ENCODE measurements at regions not wholly inside any gene's neighbourhood (a gene's known extent, or its start where the extent isn't known, plus 50 kb on each side); places are given as distances from the start of the nearest gene placed in this dataset.
"Not testable (repeated sequence)": the region's sequence is repeated elsewhere in the genome, so short reads cannot be mapped to it uniquely, and the experiment has no call there.

DNA sequence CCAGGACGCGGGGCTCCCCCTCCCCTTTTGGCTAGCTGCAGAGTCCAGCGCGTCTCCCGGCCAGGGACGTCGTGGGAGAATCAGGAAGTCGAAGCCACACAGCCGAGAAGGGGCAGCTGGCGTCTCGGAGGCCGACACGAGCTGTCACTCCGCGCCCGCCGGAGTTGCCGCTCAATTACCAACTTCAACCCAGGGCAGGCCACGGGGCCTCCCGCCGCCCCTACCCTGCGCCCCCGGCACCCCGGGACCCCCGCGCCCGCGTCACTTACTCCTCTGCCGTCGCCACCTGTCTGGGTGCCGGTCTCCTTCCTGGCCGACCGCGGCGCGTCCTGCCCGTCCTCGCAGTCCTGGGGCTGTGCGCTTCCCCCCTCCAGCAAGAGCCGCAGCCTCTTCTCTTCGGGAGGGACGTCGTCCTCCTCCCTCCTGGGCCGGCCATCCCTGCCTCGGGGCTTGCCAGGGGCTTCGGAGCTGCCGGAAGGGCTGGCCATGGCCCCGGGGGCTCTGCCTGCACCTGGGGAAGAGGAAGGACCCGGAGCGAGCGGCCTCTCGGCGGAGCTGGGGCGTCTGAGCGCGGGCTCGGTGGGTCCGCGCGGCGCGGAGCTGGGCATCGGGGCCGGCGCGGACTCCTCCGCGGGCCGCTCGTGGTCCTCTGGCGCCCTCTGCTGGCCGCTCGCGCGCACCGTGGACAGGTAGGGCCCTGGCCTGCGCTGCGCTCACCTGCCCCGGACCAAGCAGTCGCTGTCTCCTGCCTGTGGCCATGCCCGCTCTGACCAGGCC is 65.6 kb upstream of the CLEC6A start:
- not testable (repeated sequence) for DNase-seq

GRCh38 chr12:8396225-8397071 is 59.3 kb upstream of the CLEC6A start:
- not testable (repeated sequence) for DNase-seq

GRCh38 chr12:8397378-8397777 is 58.4 kb upstream of the CLEC6A start:
- not testable (repeated sequence) for DNase-seq

- not testable (repeated sequence) for DNase-seq
Observed at GRCh38 chr12:8399496-8400034, 56.2 kb upstream of the CLEC6A start.

DNA sequence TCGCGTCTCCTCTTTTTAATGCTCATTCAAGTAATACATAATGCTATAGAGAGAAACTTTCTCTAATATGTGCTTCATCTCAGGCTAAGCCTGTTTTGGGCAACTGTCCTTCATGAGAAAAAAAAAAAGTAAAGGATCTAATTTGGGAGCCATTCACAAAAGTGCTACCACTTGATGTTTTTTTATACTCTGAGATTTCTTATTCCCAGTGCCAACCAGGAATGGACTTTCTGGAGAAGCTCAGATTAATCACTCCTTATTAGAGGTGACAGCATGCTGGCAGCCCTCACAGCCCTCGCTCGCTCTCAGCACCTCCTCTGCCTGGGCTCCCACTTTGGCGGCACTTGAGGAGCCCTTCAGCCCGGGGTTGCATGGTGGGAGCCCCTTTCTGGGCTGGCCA is 51.9 kb upstream of the CLEC6A start:
- not testable (repeated sequence) for DNase-seq

DNA sequence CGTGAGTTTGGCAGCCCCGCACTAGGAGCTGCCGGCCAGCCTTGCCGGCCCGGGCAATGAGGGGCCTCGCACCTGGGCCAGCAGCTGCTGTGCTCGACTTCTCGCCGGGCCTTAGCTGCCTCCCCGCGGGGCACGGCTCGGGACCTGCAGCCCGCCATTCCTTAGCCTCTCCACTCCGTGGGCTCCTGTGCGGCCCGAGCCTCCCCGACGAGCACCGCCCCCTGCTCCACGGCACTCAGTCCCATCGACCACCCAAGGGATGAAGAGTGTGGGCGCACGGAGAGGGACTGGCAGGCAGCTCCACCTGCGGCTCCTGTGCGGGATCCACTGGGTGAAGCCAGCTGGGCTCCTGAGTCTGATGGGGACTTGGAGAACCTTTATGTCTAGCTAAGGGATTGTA is 51.4 kb upstream of the CLEC6A start:
- DNase-seq = not testable (repeated sequence)

Data from GF-D8 (cell line).